SK-N-SH (cell line): ENCODE measurements at regions not wholly inside any gene's neighbourhood (a gene's known extent, or its start where the extent isn't known, plus 50 kb on each side); places are given as distances from the start of the nearest gene placed in this dataset.

Experiments
- CTCF ChIA-PET: fragments of 300-600, 350-600 bp; formaldehyde crosslinking; extraction: SDS; loops from one replicate; lab custom pipeline; 2021; lab: Yijun Ruan, JAX
- POLR2A ChIA-PET: fragments of 350-600 bp; sonication (Branson Sonifier 250); formaldehyde crosslinking; extraction: SDS; loops from one replicate; lab custom pipeline; 2020; ENCODE audit warnings: antibody characterized with exemption, inconsistent platforms; lab: Yijun Ruan, JAX
- DNase-seq: peaks from one replicate; pipeline ENCODE4 v3.0.0; 2012
- H2AFZ ChIP-seq: fragments of 200-600 bp; sonication (generic); 2 replicates; pipeline ENCODE4 v1.8.1; 2016; ENCODE audit warnings: antibody characterized with exemption, mild to moderate bottlenecking, low read depth
- H3F3A ChIP-seq: fragments of 200-600 bp; sonication (generic); replicated peaks from 2 replicates; pipeline ENCODE3; 2016; ENCODE audit warnings: antibody characterized with exemption, mild to moderate bottlenecking; ENCODE audit not compliant: insufficient read depth
- H3K27ac ChIP-seq, 2 experiments: fragments of 200-500 bp in 1 of 2; fragments of 200-600 bp in 1 of 2; sonication (Bioruptor generic) in 1 of 2; sonication (generic), shearing (Covaris generic) in 1 of 2; 2 replicates each; pipeline versions ENCODE4 v1.5.1 to v1.6.1; 2014 to 2016; ENCODE audit warnings: low read depth in 2 of 2, inconsistent platforms in 1 of 2, low read length in 1 of 2, mild to moderate bottlenecking in 1 of 2, mixed read lengths in 1 of 2
- H3K27me3 ChIP-seq: fragments of 200-600 bp; sonication (generic), shearing (Covaris generic); 2 replicates; pipeline ENCODE4 v1.6.1; 2016; ENCODE audit warnings: mixed run types; ENCODE audit not compliant: insufficient read depth
- H3K36me3 ChIP-seq, 2 experiments: fragments of 200-500 bp in 1 of 2; fragments of 200-600 bp in 1 of 2; sonication (Bioruptor generic) in 1 of 2; sonication (generic) in 1 of 2; replicated peaks in 1 of 2; 2 replicates each; pipeline versions ENCODE3 to v1.5.1; 2014 to 2016; ENCODE audit warnings: low read length in 1 of 2, mild to moderate bottlenecking in 1 of 2; ENCODE audit not compliant: insufficient read depth in 2 of 2, control insufficient read depth in 1 of 2
- H3K4me1 ChIP-seq, 2 experiments: fragments of 200-500 bp in 1 of 2; fragments of 200-600 bp in 1 of 2; sonication (Bioruptor generic) in 1 of 2; sonication (generic), shearing (Covaris generic) in 1 of 2; 2 replicates each; pipeline versions ENCODE4 v1.5.1 to v1.6.1; 2014 to 2016; ENCODE audit warnings: low read depth in 1 of 2, low read length in 1 of 2, mixed run types in 1 of 2; ENCODE audit not compliant: insufficient read depth in 2 of 2, control insufficient read depth in 1 of 2
- H3K4me2 ChIP-seq: fragments of 200-600 bp; sonication (generic), shearing (Covaris generic); 2 replicates; pipeline ENCODE4 v1.6.1; 2017; ENCODE audit warnings: mixed run types
- H3K4me3 ChIP-seq, 2 experiments: fragments of 200-500 bp in 1 of 2; fragments of 200-600 bp in 1 of 2; sonication (Bioruptor generic) in 1 of 2; sonication (generic), shearing (Covaris generic) in 1 of 2; 2 replicates each; pipeline versions ENCODE4 v1.5.1 to v1.8.1; 2014 to 2016; ENCODE audit warnings: low read depth in 2 of 2, inconsistent platforms in 1 of 2, low read length in 1 of 2, mild to moderate bottlenecking in 1 of 2, mixed read lengths in 1 of 2, moderate library complexity in 1 of 2
- H3K79me2 ChIP-seq: fragments of 200-600 bp; sonication (generic); 2 replicates; pipeline ENCODE4 v1.8.1; 2017; ENCODE audit warnings: mild to moderate bottlenecking; ENCODE audit not compliant: insufficient read depth
- H3K9ac ChIP-seq: fragments of 200-600 bp; sonication (generic); 2 replicates; pipeline ENCODE4 v1.6.1; 2017; ENCODE audit warnings: mixed run types
- H3K9me2 ChIP-seq: fragments of 200-600 bp; sonication (generic); 2 replicates; pipeline ENCODE4 v1.6.1; 2017; ENCODE audit warnings: mixed run types
- H3K9me3 ChIP-seq: fragments of 200-600 bp; sonication (generic); 2 replicates; pipeline ENCODE4 v1.6.1; 2017; ENCODE audit warnings: mixed run types, mild to moderate bottlenecking, moderate library complexity
- H4K20me1 ChIP-seq: fragments of 200-600 bp; sonication (generic); 2 replicates; pipeline ENCODE4 v1.6.1; 2017; ENCODE audit warnings: mild to moderate bottlenecking, mixed run types; ENCODE audit not compliant: insufficient read depth
- EP300 ChIP-seq, 2 experiments: IDR thresholded peaks; 2 replicates each; pipeline versions ENCODE4 v1.4.0 to v1.6.1; 2012; ENCODE audit warnings: borderline replicate concordance in 1 of 2, low read depth in 1 of 2, low read length in 1 of 2
- EZH2phosphoT487 ChIP-seq: fragments of 200-600 bp; sonication (generic); IDR thresholded peaks from 2 replicates; pipeline ENCODE4 v1.6.1; 2017; ENCODE audit warnings: low read depth, mixed run types, mild to moderate bottlenecking, antibody characterized with exemption, moderate library complexity, borderline replicate concordance
- FOXJ3 ChIP-seq: sonication (generic); formaldehyde crosslinking; IDR thresholded peaks from 2 replicates; pipeline ENCODE4 v1.5.1; 2020; ENCODE audit warnings: mild to moderate bottlenecking, missing genetic modification reagents
- FOXM1 ChIP-seq: IDR thresholded peaks from 2 replicates; pipeline ENCODE4 v1.4.0; 2012; ENCODE audit warnings: low read depth, mild to moderate bottlenecking
- MEF2A ChIP-seq: IDR thresholded peaks from 2 replicates; pipeline ENCODE4 v1.4.0; 2012; ENCODE audit warnings: low read depth, borderline replicate concordance
- NFIC ChIP-seq: IDR thresholded peaks from 2 replicates; pipeline ENCODE4 v1.4.0; 2012; ENCODE audit warnings: borderline replicate concordance
- RAD21 ChIP-seq: IDR thresholded peaks from 2 replicates; pipeline ENCODE4 v1.6.1; 2012; ENCODE audit warnings: mild to moderate bottlenecking, low read length
- RXRA ChIP-seq: IDR thresholded peaks from 2 replicates; pipeline ENCODE4 v1.4.0; 2012; ENCODE audit warnings: low read depth, mild to moderate bottlenecking, borderline replicate concordance
- SIN3A ChIP-seq: IDR thresholded peaks from 2 replicates; pipeline ENCODE4 v1.6.1; 2012; ENCODE audit warnings: low read depth, mild to moderate bottlenecking, low read length, moderate library complexity, borderline replicate concordance
- TAF1 ChIP-seq: IDR thresholded peaks from 2 replicates; pipeline ENCODE4 v1.6.1; 2012; ENCODE audit warnings: low read depth, mild to moderate bottlenecking, low read length, moderate library complexity, borderline replicate concordance
- TCF12 ChIP-seq: IDR thresholded peaks from 2 replicates; pipeline ENCODE4 v1.4.0; 2012
- TEAD4 ChIP-seq: IDR thresholded peaks from 2 replicates; pipeline ENCODE4 v1.4.0; 2012; ENCODE audit warnings: mild to moderate bottlenecking, borderline replicate concordance; ENCODE audit not compliant: insufficient read depth
- YY1 ChIP-seq: IDR thresholded peaks from 2 replicates; pipeline ENCODE4 v1.4.0; 2012; ENCODE audit warnings: low read depth, mild to moderate bottlenecking
- WGBS: methylation state at CpG from one replicate; pipeline ENCODE4 v1.1.6; 2017; ENCODE audit warnings: low lambda C conversion rate; 5-methylcytosine and 5-hydroxymethylcytosine counted together
- TF ChIP-seq, protein P1 (sequence below): IDR thresholded peaks from 2 replicates; pipeline ENCODE4 v1.4.0; 2012; ENCODE audit warnings: low read depth, borderline replicate concordance
- TF ChIP-seq, protein P2 (sequence below): fragments of 150-350 bp; IDR thresholded peaks from 2 replicates; pipeline ENCODE4 v1.6.1; 2017; ENCODE audit warnings: antibody characterized with exemption, low read length, low read depth, borderline replicate concordance

DNA sequence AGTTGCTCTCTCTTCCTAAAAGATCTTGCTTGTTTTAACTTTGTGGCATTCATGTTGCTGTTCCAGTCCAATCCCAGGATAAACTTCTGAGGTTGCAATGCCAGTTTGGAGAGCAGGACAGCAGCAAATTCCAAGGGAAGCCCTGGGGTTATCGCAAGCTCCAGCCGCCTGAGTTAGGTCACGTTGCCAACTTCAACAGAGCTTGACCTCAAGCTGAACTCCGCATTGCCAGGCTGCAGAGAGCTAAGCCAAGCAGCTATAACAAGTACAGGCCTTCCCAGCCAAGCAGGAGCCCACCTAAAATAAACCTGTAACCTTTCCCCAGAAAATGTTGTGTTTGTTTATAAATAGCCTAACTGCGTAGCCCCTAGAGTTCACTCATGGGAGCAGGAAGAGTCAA, 138.9 kb upstream of the LYZL1 start:
- peak; percentile 36 for DNase-seq
- H3K27ac ChIP-seq: peak overlapping the region in 1 of 2 experiments; percentile 48; a peak in 1 of 4 replicates
- no peaks in the 10 kb centered on the region for H3K79me2 ChIP-seq

DNA sequence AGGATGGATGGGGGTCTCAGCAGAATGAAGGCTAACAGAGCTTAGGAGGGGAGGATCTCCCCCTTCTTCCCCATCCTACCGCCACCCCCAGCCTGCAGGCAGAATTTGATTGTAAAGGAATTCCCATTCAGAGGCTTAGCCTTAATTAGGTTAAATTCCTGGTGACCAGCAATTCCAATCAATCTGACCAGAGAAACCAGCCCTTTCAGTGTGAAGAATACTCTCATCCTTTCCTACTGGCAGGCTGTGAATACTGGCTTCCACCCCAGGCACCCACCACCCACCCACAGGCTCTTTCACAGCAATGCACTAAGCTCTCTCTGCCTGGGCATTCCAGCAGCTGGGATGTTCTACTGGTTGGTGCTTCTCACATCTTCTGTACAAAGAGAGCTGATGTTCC, 137.9 kb upstream of the LYZL1 start:
- Histone ChIP-seq H3K36me3 (no peaks in the 10 kb centered on the region), H2AFZ (no peak overlapping the region), H3K4me1 (peaks cover 0 to 13% of the 10 kb centered on the region in 2 experiments; a peak in 2 of 4 replicates), H3K9me2 (no peaks in the 10 kb centered on the region), H4K20me1 (no peaks in the 10 kb centered on the region), H3K4me3 (no peak overlapping the region), H3K79me2 (no peaks in the 10 kb centered on the region), H3K9ac (no peak overlapping the region), H3K9me3 (no peaks in the 10 kb centered on the region), H3K27me3 (no peaks in the 10 kb centered on the region), H3F3A (no peaks in the 10 kb centered on the region), H3K27ac (no peak overlapping the region; a peak in 1 of 4 replicates), H3K4me2 (no peak overlapping the region)
- 100% methylated on average over 1 of the region's 1 CpG for WGBS
- ChIA-PET POLR2A (no interaction called here), CTCF (interaction anchor here (1.1 to 2.7 kb wide), 2 partner anchors 153 to 487 kb away, joined by 8 read pairs; no protein-coding TSS in a partner anchor)
- no peak for DNase-seq
- TF ChIP-seq, protein P1, sequence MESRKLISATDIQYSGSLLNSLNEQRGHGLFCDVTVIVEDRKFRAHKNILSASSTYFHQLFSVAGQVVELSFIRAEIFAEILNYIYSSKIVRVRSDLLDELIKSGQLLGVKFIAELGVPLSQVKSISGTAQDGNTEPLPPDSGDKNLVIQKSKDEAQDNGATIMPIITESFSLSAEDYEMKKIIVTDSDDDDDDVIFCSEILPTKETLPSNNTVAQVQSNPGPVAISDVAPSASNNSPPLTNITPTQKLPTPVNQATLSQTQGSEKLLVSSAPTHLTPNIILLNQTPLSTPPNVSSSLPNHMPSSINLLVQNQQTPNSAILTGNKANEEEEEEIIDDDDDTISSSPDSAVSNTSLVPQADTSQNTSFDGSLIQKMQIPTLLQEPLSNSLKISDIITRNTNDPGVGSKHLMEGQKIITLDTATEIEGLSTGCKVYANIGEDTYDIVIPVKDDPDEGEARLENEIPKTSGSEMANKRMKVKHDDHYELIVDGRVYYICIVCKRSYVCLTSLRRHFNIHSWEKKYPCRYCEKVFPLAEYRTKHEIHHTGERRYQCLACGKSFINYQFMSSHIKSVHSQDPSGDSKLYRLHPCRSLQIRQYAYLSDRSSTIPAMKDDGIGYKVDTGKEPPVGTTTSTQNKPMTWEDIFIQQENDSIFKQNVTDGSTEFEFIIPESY: no peak
- TF ChIP-seq SIN3A: no peak
- TF ChIP-seq TAF1: no peak
- TF ChIP-seq NFIC: no peak
- no peak for TF ChIP-seq RAD21
- no peak for TF ChIP-seq RXRA
- no peak for TF ChIP-seq MEF2A
- no peak for TF ChIP-seq YY1
- no peak for TF ChIP-seq FOXM1
- no peak for TF ChIP-seq FOXJ3 (CRISPR knock-in tag)
- TF ChIP-seq TEAD4: no peak
- TF ChIP-seq EP300 (IDR thresholded peaks at IDR 0.05; ENCODE audit: borderline replicate concordance in 1 of 2, low read depth in 1 of 2, low read length in 1 of 2): no peak

More for the DNA sequence above, 138.9 kb upstream of the LYZL1 start:
- no peak overlapping the region for H3K4me2 ChIP-seq
- TF ChIP-seq FOXJ3 (CRISPR knock-in tag) (no peak), EP300 (IDR thresholded peaks at IDR 0.05; ENCODE audit: borderline replicate concordance in 1 of 2, low read depth in 1 of 2, low read length in 1 of 2) (no peak), EZH2phosphoT487 (no peak), RXRA (peak; percentile 66), TCF12 (no peak)
- TF ChIP-seq, protein P2, sequence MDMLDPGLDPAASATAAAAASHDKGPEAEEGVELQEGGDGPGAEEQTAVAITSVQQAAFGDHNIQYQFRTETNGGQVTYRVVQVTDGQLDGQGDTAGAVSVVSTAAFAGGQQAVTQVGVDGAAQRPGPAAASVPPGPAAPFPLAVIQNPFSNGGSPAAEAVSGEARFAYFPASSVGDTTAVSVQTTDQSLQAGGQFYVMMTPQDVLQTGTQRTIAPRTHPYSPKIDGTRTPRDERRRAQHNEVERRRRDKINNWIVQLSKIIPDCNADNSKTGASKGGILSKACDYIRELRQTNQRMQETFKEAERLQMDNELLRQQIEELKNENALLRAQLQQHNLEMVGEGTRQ: no peak
- TF ChIP-seq, all 33 proteins: peak for 1
- Histone ChIP-seq H3K9me2 (no peaks in the 10 kb centered on the region), H3F3A (no peaks in the 10 kb centered on the region), H3K36me3 (no peaks in the 10 kb centered on the region), H3K4me1 (peaks cover 0 to 13% of the 10 kb centered on the region in 2 experiments; a peak in 2 of 4 replicates), H3K9ac (no peak overlapping the region), H3K9me3 (no peaks in the 10 kb centered on the region), H2AFZ (no peak overlapping the region), H4K20me1 (no peaks in the 10 kb centered on the region), H3K4me3 (no peak overlapping the region), H3K27me3 (no peaks in the 10 kb centered on the region)
- ChIA-PET CTCF (interaction anchor here (0.9 to 2.7 kb wide), 6 partner anchors 18 to 486 kb away, joined by 3 to 8 read pairs (median 4); no protein-coding TSS in a partner anchor), POLR2A (no interaction called here)
- 64% methylated on average over 5 of the region's 5 CpGs for WGBS
